Breast epithelium (tissue), 3 donors: ENCODE measurements at regions not wholly inside any gene's neighbourhood (a gene's known extent, or its start where the extent isn't known, plus 50 kb on each side); places are given as distances from the start of the nearest gene placed in this dataset.

Experiments
- CTCF ChIP-seq, 3 donors: fragments of 450-650 bp; IDR thresholded peaks; one replicate each; pipeline ENCODE4 v1.5.1; 2016 to 2017; ENCODE audit warnings: antibody characterized with exemption in 3 of 3, mild to moderate bottlenecking in 3 of 3, moderate library complexity in 3 of 3
- POLR2A ChIP-seq: fragments of 450-650 bp; IDR thresholded peaks from one replicate; pipeline ENCODE4 v1.6.1; 2016; ENCODE audit warnings: antibody characterized with exemption, mild to moderate bottlenecking, moderate library complexity
- POLR2AphosphoS5 ChIP-seq, 3 donors: sonication (generic); formaldehyde crosslinking; IDR thresholded peaks; one replicate each; pipeline ENCODE4 v1.6.1; 2017; ENCODE audit warnings: antibody characterized with exemption in 3 of 3

- TF ChIP-seq CTCF (IDR thresholded peaks at IDR 0.05) (no peak), POLR2AphosphoS5 (IDR thresholded peaks at IDR 0.05) (no peak), POLR2A (no peak)
Measured at GRCh38 chr14:53551862-53552261, 398.7 kb upstream of the DDHD1 start.
